ENCODE measurements at regions not wholly inside any gene's neighbourhood (a gene's known extent, or its start where the extent isn't known, plus 50 kb on each side); places are given as distances from the start of the nearest gene placed in this dataset.

DNA sequence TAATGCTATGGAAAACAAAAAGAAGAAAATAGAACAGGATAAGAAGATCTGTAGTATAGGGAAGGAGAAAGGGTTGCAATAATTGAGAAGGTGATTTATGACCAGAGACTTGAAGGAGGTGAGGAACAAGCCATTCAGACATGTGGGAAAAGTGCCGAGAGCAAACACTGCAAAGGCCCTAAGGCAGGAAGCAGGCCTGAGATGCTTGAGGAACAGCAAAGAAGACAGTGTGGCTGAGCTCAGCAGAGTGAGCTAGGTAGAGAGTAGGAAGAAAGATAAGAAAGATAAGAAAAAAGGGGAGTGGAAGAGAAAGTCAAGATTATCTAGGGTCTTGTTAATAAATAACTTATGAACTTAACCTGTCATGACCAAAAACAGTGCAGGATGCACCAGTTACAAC, 671.8 kb downstream of the RPS29 start:
- no peak for TF ChIP-seq EZH2 (IDR thresholded peaks at IDR 0.05; ENCODE audit: low read length)
- TF ChIP-seq, protein P1, sequence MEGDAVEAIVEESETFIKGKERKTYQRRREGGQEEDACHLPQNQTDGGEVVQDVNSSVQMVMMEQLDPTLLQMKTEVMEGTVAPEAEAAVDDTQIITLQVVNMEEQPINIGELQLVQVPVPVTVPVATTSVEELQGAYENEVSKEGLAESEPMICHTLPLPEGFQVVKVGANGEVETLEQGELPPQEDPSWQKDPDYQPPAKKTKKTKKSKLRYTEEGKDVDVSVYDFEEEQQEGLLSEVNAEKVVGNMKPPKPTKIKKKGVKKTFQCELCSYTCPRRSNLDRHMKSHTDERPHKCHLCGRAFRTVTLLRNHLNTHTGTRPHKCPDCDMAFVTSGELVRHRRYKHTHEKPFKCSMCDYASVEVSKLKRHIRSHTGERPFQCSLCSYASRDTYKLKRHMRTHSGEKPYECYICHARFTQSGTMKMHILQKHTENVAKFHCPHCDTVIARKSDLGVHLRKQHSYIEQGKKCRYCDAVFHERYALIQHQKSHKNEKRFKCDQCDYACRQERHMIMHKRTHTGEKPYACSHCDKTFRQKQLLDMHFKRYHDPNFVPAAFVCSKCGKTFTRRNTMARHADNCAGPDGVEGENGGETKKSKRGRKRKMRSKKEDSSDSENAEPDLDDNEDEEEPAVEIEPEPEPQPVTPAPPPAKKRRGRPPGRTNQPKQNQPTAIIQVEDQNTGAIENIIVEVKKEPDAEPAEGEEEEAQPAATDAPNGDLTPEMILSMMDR (optimal IDR thresholded peaks at IDR 0.05 in 1 of 3, IDR thresholded peaks at IDR 0.05 in 1 of 3, conservative IDR thresholded peaks at IDR 0.05 in 1 of 3; ENCODE audit: extremely low read depth in 1 of 3, insufficient read depth in 2 of 3, low read length in 3 of 3) = no peak
